Mesendoderm (in vitro differentiated cells): ENCODE measurements at regions not wholly inside any gene's neighbourhood (a gene's known extent, or its start where the extent isn't known, plus 50 kb on each side); places are given as distances from the start of the nearest gene placed in this dataset.

ENCODE experiments used
- DNase-seq: peaks from one replicate; pipeline ENCODE4 v3.0.0; 2013
- H2AK5ac ChIP-seq: 2 replicates; pipeline ENCODE4 v1.6.1; 2013; ENCODE audit warnings: low read length, inconsistent platforms
- H2BK120ac ChIP-seq: 2 replicates; pipeline ENCODE4 v1.6.1; 2013; ENCODE audit warnings: low read depth, mild to moderate bottlenecking, low read length, moderate library complexity, mixed read lengths
- H2BK15ac ChIP-seq: replicated peaks from 2 replicates; pipeline ENCODE4 v1.6.1; 2013; ENCODE audit warnings: low read depth, mild to moderate bottlenecking, moderate library complexity
- H2BK5ac ChIP-seq: 2 replicates; pipeline ENCODE4 v1.6.1; 2013; ENCODE audit warnings: low read length, inconsistent platforms
- H3K18ac ChIP-seq: 2 replicates; pipeline ENCODE4 v1.6.1; 2013; ENCODE audit warnings: mild to moderate bottlenecking, low read length, mixed read lengths
- H3K23ac ChIP-seq: one replicate; pipeline ENCODE4 v1.6.1; 2013; ENCODE audit warnings: low read length
- H3K27ac ChIP-seq: 2 replicates; pipeline ENCODE4 v1.5.1; 2013; ENCODE audit warnings: low read depth, mild to moderate bottlenecking, inconsistent platforms, low read length, moderate library complexity
- H3K27me3 ChIP-seq: 2 replicates; pipeline ENCODE4 v1.6.1; 2013; ENCODE audit warnings: low read length, control low read depth, mild to moderate bottlenecking, inconsistent platforms; ENCODE audit not compliant: insufficient read depth, poor library complexity
- H3K36me3 ChIP-seq: 2 replicates; pipeline ENCODE4 v1.6.1; 2013; ENCODE audit warnings: low read length, inconsistent platforms; ENCODE audit not compliant: control insufficient read depth, insufficient read depth
- H3K4ac ChIP-seq: one replicate; pipeline ENCODE4 v1.6.1; 2013; ENCODE audit warnings: low read depth, mild to moderate bottlenecking, low read length, moderate library complexity
- H3K4me1 ChIP-seq: 2 replicates; pipeline ENCODE4 v1.6.1; 2013; ENCODE audit warnings: low read depth, low read length, inconsistent platforms; ENCODE audit not compliant: control insufficient read depth
- H3K4me2 ChIP-seq: 2 replicates; pipeline ENCODE4 v1.6.1; 2013; ENCODE audit warnings: low read length
- H3K4me3 ChIP-seq: 2 replicates; pipeline ENCODE4 v1.5.1; 2013; ENCODE audit warnings: mild to moderate bottlenecking, low read length
- H3K56ac ChIP-seq: one replicate; pipeline ENCODE4 v1.6.1; 2013; ENCODE audit warnings: low read length
- H3K79me1 ChIP-seq: 2 replicates; pipeline ENCODE4 v1.6.1; 2013; ENCODE audit warnings: low read length, inconsistent platforms
- H3K79me2 ChIP-seq: 2 replicates; pipeline ENCODE4 v1.6.1; 2013; ENCODE audit warnings: mild to moderate bottlenecking, low read length; ENCODE audit not compliant: control insufficient read depth, insufficient read depth
- H3K9ac ChIP-seq: 2 replicates; pipeline ENCODE4 v1.6.1; 2013; ENCODE audit warnings: low read length, inconsistent platforms
- H4K5ac ChIP-seq: one replicate; pipeline ENCODE4 v1.6.1; 2013; ENCODE audit warnings: low read length
- H4K8ac ChIP-seq: one replicate; pipeline ENCODE4 v1.6.1; 2013; ENCODE audit warnings: low read depth, mild to moderate bottlenecking, control low read depth, low read length, moderate library complexity
- WGBS: extraction: QIAGEN DNeasy Blood & Tissue Kit; methylation state at CpG from one replicate; pipeline ENCODE4 v1.1.7; 2013; ENCODE audit warnings: low lambda C conversion rate, missing lambda C conversion rate; ENCODE audit not compliant: insufficient coverage; ENCODE audit errors: extremely low coverage; 5-methylcytosine and 5-hydroxymethylcytosine counted together

- no peak overlapping the region for H3K23ac ChIP-seq
- no CpG with 5 or more reads among the region's 15 CpGs for WGBS
- H3K27me3 ChIP-seq, result no peaks in the 10 kb centered on the region
- no peak overlapping the region for H3K27ac ChIP-seq
- H3K56ac ChIP-seq, result no peak overlapping the region
- no peak overlapping the region for H3K4me2 ChIP-seq
- H3K79me1 ChIP-seq, result no peaks in the 10 kb centered on the region
- H3K79me2 ChIP-seq, result no peaks in the 10 kb centered on the region
- H2BK120ac ChIP-seq, result no peak overlapping the region
- H3K18ac ChIP-seq, result no peak overlapping the region
- H2AK5ac ChIP-seq, result no peak overlapping the region
- H3K4me3 ChIP-seq, result no peak overlapping the region
- no peak overlapping the region for H4K5ac ChIP-seq
- H3K4me1 ChIP-seq, result no peaks in the 10 kb centered on the region
- H3K4ac ChIP-seq, result no peak overlapping the region
- DNase-seq, result no peak
- no peak overlapping the region for H2BK5ac ChIP-seq
- H3K36me3 ChIP-seq, result no peaks in the 10 kb centered on the region
- no peak overlapping the region for H3K9ac ChIP-seq
- no peak overlapping the region for H2BK15ac ChIP-seq
- H4K8ac ChIP-seq, result no peak overlapping the region
These were observed 309.8 kb downstream of the VPS13C start for GRCh38 chr15:61750271-61751084.

- Histone ChIP-seq H2AK5ac (no peak overlapping the region), H3K56ac (no peak overlapping the region), H4K8ac (no peak overlapping the region), H3K79me1 (no peaks in the 10 kb centered on the region), H3K4me2 (no peak overlapping the region), H3K9ac (no peak overlapping the region), H3K27me3 (no peaks in the 10 kb centered on the region), H2BK120ac (no peak overlapping the region), H2BK5ac (no peak overlapping the region), H3K4me3 (no peak overlapping the region), H3K36me3 (no peaks in the 10 kb centered on the region), H3K4me1 (no peaks in the 10 kb centered on the region), H3K4ac (no peak overlapping the region), H3K79me2 (no peaks in the 10 kb centered on the region), H2BK15ac (no peak overlapping the region), H3K18ac (no peak overlapping the region), H4K5ac (no peak overlapping the region), H3K23ac (no peak overlapping the region), H3K27ac (no peak overlapping the region)
- WGBS, result no CpG with 5 or more reads among the region's 7 CpGs
- no peak for DNase-seq
These were observed 311.1 kb downstream of the VPS13C start for GRCh38 chr15:61749169-61749568.

DNA sequence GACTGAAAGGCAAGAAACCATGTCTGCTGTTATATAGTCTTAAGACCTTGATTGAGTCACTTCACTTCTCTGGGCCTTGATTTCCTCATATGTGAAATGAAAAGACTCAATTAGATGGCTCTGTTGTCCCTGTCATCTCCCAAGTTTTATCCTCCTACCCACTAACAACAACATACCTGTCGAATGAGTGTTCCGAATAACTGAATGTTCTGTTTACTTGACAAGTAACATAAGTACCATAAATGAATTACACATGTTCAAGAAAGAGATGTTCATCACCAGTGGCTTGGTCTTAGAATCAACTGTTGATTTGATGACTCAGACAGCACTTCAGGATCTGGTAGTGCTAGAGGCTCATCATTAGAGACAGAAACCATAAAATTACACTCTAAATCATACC, 311.7 kb downstream of the VPS13C start:
- WGBS, result no CpG with 5 or more reads among the region's 2 CpGs
- Histone ChIP-seq H3K56ac (no peak overlapping the region), H3K23ac (no peak overlapping the region), H3K4me3 (no peak overlapping the region), H4K8ac (no peak overlapping the region), H3K27me3 (no peaks in the 10 kb centered on the region), H3K4ac (no peak overlapping the region), H2BK5ac (no peak overlapping the region), H3K4me1 (no peaks in the 10 kb centered on the region), H3K79me1 (no peaks in the 10 kb centered on the region), H2AK5ac (no peak overlapping the region), H4K5ac (no peak overlapping the region), H3K36me3 (no peaks in the 10 kb centered on the region), H3K79me2 (no peaks in the 10 kb centered on the region), H2BK15ac (no peak overlapping the region), H3K9ac (no peak overlapping the region), H2BK120ac (no peak overlapping the region), H3K18ac (no peak overlapping the region), H3K27ac (no peak overlapping the region), H3K4me2 (no peak overlapping the region)
- no peak for DNase-seq

DNA sequence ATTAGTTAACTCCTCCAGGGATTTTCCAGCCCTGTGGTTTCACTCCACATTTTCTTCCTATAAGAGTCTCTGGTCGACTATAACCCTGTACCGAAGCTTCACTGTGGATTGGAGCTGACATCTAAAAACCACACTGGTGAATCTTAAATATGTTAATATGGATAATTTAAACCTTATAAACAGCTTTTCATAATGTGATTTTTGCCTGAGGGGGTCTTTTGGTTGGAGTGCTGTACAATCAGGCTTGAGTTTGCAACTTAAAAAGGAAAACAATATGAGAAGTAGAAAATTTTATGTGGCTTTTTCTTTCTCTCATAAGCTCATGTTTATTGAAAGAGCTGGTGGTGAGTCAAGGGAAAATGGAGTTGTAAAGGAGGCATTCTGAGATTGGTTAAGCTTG, 313.7 kb downstream of the VPS13C start:
- no peak overlapping the region for H2BK120ac ChIP-seq
- H3K4ac ChIP-seq, result no peak overlapping the region
- H2BK15ac ChIP-seq, result no peak overlapping the region
- no peak overlapping the region for H3K23ac ChIP-seq
- no peak overlapping the region for H3K18ac ChIP-seq
- H4K5ac ChIP-seq, result no peak overlapping the region
- H3K27ac ChIP-seq, result no peak overlapping the region
- no peak overlapping the region for H4K8ac ChIP-seq
- H3K56ac ChIP-seq, result no peak overlapping the region
- no CpG with 5 or more reads among the region's 2 CpGs for WGBS
- H2BK5ac ChIP-seq, result no peak overlapping the region
- no peak overlapping the region for H3K9ac ChIP-seq
- no peak overlapping the region for H3K4me2 ChIP-seq
- no peak overlapping the region for H3K4me3 ChIP-seq
- DNase-seq, result no peak
- no peaks in the 10 kb centered on the region for H3K79me1 ChIP-seq
- no peaks in the 10 kb centered on the region for H3K36me3 ChIP-seq
- no peaks in the 10 kb centered on the region for H3K4me1 ChIP-seq
- H3K79me2 ChIP-seq, result no peaks in the 10 kb centered on the region
- no peak overlapping the region for H2AK5ac ChIP-seq
- H3K27me3 ChIP-seq, result no peaks in the 10 kb centered on the region

GRCh38 chr15:61743345-61743909, 316.8 kb downstream of the VPS13C start:
- Histone ChIP-seq H4K8ac (no peak overlapping the region), H3K56ac (no peak overlapping the region), H3K4me2 (no peak overlapping the region), H3K79me2 (no peaks in the 10 kb centered on the region), H2BK120ac (no peak overlapping the region), H3K36me3 (no peaks in the 10 kb centered on the region), H3K27ac (no peak overlapping the region), H4K5ac (no peak overlapping the region), H3K18ac (no peak overlapping the region), H3K27me3 (no peaks in the 10 kb centered on the region), H3K4ac (no peak overlapping the region), H3K4me3 (no peak overlapping the region), H2AK5ac (no peak overlapping the region), H2BK15ac (no peak overlapping the region), H3K9ac (no peak overlapping the region), H2BK5ac (no peak overlapping the region), H3K4me1 (no peaks in the 10 kb centered on the region), H3K23ac (no peak overlapping the region), H3K79me1 (no peaks in the 10 kb centered on the region)
- no peak for DNase-seq
- no CpG with 5 or more reads among the region's 3 CpGs for WGBS

DNA sequence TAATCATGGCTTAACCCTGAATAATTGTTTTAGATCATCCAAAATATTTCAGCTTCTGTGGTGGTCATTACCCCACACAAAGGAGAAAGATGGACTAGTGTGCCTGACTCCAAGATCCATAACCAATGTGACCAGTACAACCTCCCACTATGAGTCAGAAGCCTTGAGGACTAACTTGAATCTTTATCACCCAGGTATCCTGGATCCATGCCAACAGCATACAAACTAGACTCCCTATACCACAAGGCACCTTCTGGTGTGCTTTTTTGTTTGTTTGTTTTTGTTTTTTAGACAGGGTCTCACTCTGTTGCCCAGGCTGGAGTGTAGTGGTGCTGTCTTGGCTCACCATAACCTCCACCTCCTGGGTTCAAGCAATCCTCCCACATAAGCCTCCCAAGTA, 317.7 kb downstream of the VPS13C start:
- Histone ChIP-seq H3K36me3 (no peaks in the 10 kb centered on the region), H4K5ac (no peak overlapping the region), H4K8ac (no peak overlapping the region), H3K79me2 (no peaks in the 10 kb centered on the region), H3K4ac (no peak overlapping the region), H2BK120ac (no peak overlapping the region), H2BK15ac (no peak overlapping the region), H3K79me1 (no peaks in the 10 kb centered on the region), H3K4me3 (no peak overlapping the region), H3K9ac (no peak overlapping the region), H3K23ac (no peak overlapping the region), H3K4me2 (no peak overlapping the region), H3K18ac (no peak overlapping the region), H3K27me3 (no peaks in the 10 kb centered on the region), H3K27ac (no peak overlapping the region), H2BK5ac (no peak overlapping the region), H3K56ac (no peak overlapping the region), H3K4me1 (no peaks in the 10 kb centered on the region), H2AK5ac (no peak overlapping the region)
- no peak for DNase-seq
